HG03460 (cell line): ENCODE measurements at regions not wholly inside any gene's neighbourhood (a gene's known extent, or its start where the extent isn't known, plus 50 kb on each side); places are given as distances from the start of the nearest gene placed in this dataset.
"Not testable (repeated sequence)": the region's sequence is repeated elsewhere in the genome, so short reads cannot be mapped to it uniquely, and the experiment has no call there.

Source experiments
- ATAC-seq: cut with Tn5 transposase; IDR thresholded peaks from one replicate; pipeline ENCODE4 v1.9.1; 2021; ENCODE audit not compliant: unreplicated experiment

DNA sequence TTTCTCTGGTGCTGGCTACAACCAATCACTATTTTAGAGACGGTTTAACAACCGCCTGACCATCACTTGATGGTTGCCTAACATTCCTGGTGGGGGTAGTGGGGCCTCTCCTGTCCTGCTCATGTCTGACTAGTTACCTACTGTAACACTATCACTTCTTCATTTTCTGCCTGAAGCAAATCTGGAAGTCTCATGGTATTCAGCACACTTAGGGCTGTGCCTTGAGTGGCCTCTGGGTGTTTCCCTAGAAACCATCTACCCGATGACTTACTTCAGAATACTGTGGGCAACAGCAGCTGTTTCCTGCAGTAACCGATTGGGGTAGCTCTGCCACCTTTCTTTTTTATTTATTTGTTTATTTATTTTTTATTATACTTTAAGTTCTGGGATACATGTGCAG, 880.1 kb upstream of the INTU start:
- ATAC-seq = no peak

DNA sequence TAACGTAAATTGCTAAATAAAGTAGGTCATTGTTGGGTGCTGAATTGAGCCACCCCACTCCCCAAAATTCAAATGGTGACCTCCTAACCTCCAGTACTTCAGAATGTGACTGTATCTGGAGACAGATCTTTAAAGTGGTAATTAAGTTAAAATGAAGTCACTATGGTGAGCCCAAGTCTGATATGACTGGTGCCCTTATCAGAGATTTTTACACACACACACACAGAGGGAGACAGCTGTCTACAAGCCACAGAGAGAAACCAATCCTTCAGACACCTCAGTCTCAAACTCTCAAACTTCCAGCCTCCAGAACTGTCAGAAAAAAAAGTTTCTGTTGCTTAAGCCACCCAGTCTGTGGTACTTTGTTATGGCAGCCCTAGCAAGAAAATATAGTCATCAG, 879.2 kb upstream of the INTU start:
- no peak for ATAC-seq

- no peak for ATAC-seq
Measured at GRCh38 chr4:126755506-126755905, 877.3 kb upstream of the INTU start.

- no peak for ATAC-seq
Measured at GRCh38 chr4:126756050-126756829, 876.5 kb upstream of the INTU start.

DNA sequence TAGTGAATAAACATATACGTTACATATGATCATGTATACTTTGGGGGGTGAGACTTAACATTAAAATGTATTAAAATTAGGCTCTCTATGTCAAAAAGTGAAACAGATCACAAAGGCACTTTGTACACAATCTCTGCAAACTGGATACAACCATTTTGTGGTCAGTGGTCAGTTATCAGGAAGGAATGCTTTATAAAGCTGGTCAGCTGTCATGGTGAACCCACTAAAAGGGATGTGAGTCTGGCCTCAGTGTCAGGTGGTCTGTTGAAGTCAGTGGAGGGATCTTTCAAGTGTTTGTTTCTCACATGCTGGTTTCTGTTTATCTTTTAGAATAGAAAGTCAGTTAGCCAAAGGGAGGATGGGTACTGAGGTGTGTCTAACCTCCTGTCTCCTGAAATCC, 875.5 kb upstream of the INTU start:
- no peak for ATAC-seq

DNA sequence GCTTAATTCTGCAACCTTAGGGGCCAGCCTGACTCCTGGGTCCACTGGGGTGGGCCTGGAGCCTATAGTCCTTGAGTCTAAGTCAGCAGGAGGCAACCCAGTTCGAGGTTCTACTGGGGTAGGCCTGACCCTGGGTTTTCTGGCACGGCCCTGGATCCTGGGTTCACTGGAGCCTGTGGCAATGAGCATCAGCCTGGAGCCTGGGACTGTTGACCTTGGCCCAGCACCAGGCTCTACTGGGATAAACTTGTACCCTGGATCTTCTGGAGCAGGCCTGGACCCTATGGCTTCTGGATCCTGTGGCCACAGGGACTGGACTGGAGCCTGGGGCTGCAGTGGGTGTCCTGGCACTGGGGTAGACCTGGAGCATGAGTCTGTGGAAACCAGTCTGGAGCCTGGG, 874.3 kb upstream of the INTU start:
- no peak for ATAC-seq

DNA sequence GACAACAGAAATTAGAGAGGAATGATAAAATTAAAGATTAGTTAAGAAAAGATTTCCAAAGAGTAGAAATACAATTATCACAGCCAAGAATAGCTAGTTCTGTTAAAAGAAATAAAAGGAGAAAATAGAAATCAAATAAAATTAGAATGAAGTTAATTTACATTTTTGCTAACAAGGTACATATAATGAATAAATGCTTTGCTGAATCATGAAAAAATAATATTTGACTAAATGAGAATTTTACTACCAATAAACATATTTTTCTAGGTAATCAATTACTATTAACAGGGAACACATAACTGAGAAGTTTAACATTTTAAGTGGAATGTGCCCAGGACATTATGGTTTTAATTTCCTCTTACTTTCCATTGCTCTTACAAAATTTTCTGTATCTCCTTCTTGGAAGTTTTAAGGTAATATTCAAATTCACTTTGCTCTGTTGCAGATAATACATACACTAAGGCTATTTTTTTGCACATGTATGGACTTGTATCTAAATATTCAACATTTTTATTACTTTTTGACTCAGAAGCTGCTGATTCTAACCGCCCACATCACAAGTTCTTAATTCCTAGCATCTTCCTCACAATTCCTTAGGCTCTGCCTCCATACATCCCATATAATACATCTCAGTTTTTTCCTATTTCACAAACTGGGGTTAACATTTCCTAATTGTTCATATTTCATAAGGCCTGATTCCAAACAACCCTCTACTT, 870.7 kb upstream of the INTU start:
- ATAC-seq = no peak

DNA sequence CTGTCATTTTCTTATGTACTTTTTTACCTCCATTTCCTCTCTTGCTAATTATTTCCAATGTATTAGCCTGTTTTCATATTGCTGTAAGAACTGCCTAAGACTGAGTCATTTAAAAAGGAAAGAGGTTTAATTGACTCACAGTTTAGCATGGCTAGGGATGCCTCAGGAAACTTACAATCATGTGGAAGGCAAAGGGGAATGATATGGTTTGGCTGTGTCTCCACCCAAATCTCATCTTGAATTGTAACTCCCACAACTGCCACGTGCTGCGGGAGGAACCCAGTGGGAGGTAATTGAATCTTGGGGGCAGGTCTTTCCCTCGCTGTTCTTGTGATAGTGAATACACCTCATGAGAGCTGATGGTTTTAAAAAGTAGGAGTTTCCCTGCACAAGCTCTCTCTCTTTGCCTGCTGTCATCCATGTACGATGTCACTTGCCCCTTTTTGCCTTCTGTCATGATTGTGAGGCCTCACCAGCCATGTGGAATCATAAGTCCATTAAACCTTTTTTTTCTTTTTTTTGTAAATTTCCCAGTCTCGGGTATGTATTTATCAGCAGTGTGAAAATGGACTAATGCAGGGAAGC, 870.0 kb upstream of the INTU start:
- no peak for ATAC-seq

GRCh38 chr4:126766241-126766640, 866.5 kb upstream of the INTU start:
- ATAC-seq = no peak

DNA sequence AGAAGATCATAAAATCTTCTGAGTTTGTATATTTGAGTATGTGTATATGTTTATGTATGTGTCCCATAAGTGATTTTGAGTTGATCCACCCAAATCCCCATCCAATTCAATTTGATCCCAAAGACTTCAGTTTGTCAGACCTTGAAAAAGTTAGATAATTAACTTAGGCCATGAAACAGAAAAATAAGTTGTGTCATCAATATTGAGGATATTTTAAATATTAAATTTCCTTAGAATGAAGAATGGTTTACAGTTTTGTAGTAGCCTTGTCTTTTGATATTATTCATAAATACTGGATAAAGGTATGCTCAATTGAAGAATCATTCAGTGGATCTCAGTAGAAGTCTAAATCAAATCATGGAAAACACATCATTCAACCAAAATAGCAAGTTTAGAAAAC, 864.4 kb upstream of the INTU start:
- ATAC-seq = no peak

GRCh38 chr4:126770811-126771553, 861.8 kb upstream of the INTU start:
- ATAC-seq = not testable (repeated sequence)

DNA sequence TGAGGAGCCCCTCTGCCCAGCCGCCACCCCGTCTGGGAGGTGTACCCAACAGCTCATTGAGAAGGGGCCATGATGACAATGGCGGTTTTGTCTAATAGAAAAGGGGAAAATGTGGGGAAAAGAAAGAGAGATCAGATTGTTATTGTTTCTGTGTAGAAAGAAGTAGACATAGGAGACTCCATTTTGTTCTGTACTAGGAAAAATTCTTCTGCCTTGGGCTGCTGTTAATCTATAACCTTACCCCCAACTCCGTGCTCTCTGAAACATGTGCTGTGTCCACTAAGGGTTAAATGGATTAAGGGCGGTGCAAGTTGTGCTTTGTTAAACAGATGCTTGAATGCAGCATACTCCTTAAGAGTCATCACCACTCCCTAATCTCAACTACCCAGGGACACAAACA, 861.1 kb upstream of the INTU start:
- not testable (repeated sequence) for ATAC-seq

DNA sequence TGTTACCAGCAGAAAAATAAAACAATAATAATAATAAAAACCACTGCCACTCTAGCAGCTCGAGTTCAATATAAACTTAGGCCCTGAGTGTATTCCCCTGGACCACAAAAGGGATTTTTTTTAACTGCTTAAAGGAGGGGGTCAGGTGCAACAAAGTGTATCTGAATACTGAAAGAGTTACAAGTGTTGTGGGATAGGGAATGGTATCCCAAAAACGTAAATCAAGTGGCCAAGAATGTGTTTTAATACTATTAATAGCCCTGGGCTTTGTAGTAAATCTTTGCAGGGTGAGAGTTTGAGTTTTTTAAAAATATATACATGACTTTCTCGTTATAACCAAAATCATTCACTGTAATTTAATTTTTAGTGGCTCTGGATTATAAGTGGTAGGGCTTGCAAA, 860.1 kb upstream of the INTU start:
- no peak for ATAC-seq

- no peak for ATAC-seq
Measured at GRCh38 chr4:126775485-126776106, 857.2 kb upstream of the INTU start.

- ATAC-seq = no peak
Measured at GRCh38 chr4:126776361-126776760, 856.4 kb upstream of the INTU start.

DNA sequence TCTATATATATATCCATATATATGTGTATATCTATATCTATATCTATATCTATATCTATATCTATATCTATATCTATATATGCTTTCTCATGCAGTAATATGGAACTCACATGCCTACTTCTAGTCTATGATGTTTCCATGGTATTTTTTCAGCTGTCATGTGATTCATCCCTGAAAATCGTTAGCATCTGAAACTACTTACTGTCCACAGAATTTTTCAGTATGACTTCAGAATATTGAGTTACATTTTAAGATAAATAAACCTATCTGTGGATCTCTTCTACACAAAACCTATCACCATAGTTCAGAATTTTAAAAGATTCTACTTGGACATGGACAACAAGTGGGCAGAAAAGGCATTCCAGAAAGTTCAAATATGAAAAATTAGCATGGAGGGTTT, 855.1 kb upstream of the INTU start:
- ATAC-seq = no peak

DNA sequence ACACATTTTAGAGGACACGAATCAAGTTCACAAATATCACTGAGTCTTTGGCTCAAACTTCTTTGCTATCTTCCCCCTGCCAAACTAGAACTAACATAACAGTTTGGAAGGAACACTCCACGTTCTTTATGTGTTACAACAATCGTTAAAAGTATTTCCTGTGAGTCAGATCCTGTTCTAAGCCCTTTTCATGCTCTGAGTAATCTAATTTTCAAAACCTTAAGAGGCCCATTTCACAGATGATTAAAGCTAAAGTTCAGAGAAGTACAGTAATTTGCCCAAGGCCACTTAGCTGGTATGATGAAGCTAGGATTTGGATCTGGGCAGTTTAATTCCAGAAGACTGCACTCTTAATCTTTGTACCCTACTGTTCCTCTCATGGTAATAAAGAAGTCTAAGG, 854.4 kb upstream of the INTU start:
- no peak for ATAC-seq

DNA sequence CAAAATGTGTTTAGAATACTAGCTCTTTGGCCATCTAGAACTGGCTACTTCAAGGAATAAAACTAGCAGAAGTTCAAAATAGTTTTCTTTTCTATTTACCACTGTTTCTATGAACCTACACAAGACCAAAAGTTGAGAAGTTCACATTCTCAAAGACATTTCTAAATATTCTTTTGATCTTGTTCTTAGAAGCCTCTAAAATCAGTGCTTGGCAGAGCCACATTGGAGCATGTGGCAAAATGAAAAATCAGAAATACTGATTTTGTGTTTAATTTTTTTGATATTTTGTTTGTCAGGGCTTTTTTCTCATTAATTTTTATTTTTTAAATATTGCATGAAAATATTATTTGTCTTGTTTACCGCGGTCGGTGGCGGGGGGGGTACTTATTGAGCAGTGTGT, 853.8 kb upstream of the INTU start:
- no peak for ATAC-seq

DNA sequence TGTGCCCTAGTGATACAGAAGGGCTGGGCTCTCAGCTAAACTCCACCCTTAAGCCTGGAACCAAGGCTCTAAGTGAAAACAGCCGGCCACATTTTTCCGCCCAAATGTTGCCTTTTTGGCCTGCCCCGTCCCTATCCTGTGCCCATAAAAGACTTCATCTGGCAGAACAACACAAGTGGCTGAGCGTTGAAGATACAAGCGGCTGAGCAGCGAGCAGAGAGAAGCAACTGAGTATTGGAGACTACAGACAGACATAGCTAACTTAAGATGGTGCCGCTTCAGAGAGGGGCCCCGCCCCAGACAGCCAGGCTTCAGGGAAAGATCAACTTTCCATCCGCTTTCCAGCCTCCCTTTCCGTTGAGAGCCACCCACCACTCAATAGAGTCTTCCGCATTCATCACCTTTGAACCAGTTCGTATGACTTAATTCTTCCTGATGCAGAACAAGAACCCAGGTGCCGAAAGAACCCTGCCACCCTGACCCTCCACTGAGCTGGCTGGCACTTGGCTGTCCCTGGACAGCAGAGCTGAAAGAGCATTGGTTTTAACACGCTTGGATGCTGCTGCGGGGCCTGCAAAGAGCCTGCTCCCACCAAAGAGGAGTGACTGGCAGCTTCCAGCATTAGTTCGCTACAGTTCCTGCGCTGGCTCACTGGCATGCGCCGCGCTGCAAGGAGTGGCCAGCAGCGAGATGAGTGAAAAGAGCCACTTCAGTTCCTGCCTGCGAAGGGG, 853.2 kb upstream of the INTU start:
- ATAC-seq = no peak

DNA sequence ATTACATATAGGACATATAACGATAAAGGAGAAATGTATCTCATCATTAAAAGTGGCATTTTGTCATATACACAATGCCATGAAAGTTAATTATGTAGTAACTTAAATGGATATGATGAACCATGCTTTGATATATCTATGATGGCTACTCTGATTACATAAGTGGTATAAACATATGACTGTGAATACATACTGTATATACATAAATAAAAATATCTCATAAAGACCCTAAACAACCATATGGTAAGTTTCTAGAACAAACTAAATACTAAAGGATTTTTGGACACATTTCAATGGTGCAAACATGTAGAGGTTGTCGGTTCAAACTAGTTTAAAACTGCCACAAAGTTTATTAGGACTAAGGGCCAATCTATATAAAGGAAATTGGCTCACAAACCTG, 849.6 kb upstream of the INTU start:
- ATAC-seq = no peak
